Neural crest cell (in vitro differentiated cells): ENCODE measurements at regions not wholly inside any gene's neighbourhood (a gene's known extent, or its start where the extent isn't known, plus 50 kb on each side); places are given as distances from the start of the nearest gene placed in this dataset.
A peak's percentile ranks its signal among the peaks of the same experiment; 100 is the strongest.

Source experiments
- DNase-seq: peaks from one replicate; pipeline ENCODE4 v3.0.0; 2021; ENCODE audit warnings: low read depth, mixed read lengths, low spot score
- H3K27ac Mint-ChIP-seq: one replicate; pipeline ENCODE4 v1.8.0; 2021; ENCODE audit warnings: mild to moderate bottlenecking, mixed read lengths; ENCODE audit not compliant: unreplicated experiment
- H3K27me3 Mint-ChIP-seq: 2 replicates; pipeline ENCODE4 v1.8.0; 2021; ENCODE audit warnings: low read depth, mild to moderate bottlenecking, mixed read lengths
- H3K36me3 Mint-ChIP-seq: 2 replicates; pipeline ENCODE4 v1.8.0; 2021; ENCODE audit warnings: low read depth, mild to moderate bottlenecking, mixed read lengths
- H3K4me1 Mint-ChIP-seq: 2 replicates; pipeline ENCODE4 v1.8.0; 2021; ENCODE audit warnings: mixed read lengths
- H3K4me3 Mint-ChIP-seq: one replicate; pipeline ENCODE4 v1.8.0; 2021; ENCODE audit warnings: mild to moderate bottlenecking, mixed read lengths
- H3K9me3 Mint-ChIP-seq: 2 replicates; pipeline ENCODE4 v1.8.0; 2021; ENCODE audit warnings: mixed read lengths
- CTCF ChIP-seq: fragments of 200-600 bp; sonication (generic); conservative IDR thresholded peaks from 2 replicates; pipeline ENCODE4 v1.5.0; 2021; ENCODE audit warnings: antibody characterized with exemption, mild to moderate bottlenecking

GRCh38 chr2:147560810-147561535, 283.9 kb upstream of the ACVR2A start:
- Mint-ChIP-seq H3K27ac (no peak overlapping the region), H3K9me3 (no peaks in the 10 kb centered on the region), H3K4me1 (peaks cover 4% of the 10 kb centered on the region), H3K36me3 (no peaks in the 10 kb centered on the region), H3K27me3 (no peaks in the 10 kb centered on the region), H3K4me3 (no peak overlapping the region)
- no peak for TF ChIP-seq CTCF
- no peak for DNase-seq

GRCh38 chr2:147559070-147559725, 285.6 kb upstream of the ACVR2A start:
- Mint-ChIP-seq H3K27ac (no peak overlapping the region), H3K4me3 (no peak overlapping the region), H3K9me3 (no peaks in the 10 kb centered on the region), H3K4me1 (peaks cover 19% of the 10 kb centered on the region), H3K27me3 (no peaks in the 10 kb centered on the region), H3K36me3 (no peaks in the 10 kb centered on the region)
- DNase-seq: no peak
- no peak for TF ChIP-seq CTCF

- no peak for DNase-seq
- Mint-ChIP-seq H3K4me1 (peaks cover 24% of the 10 kb centered on the region), H3K9me3 (no peaks in the 10 kb centered on the region), H3K27me3 (no peaks in the 10 kb centered on the region), H3K4me3 (no peak overlapping the region), H3K27ac (no peak overlapping the region), H3K36me3 (no peaks in the 10 kb centered on the region)
- no peak for TF ChIP-seq CTCF
Observed at GRCh38 chr2:147558620-147559019, 286.2 kb upstream of the ACVR2A start.

GRCh38 chr2:147554521-147555107, 290.2 kb upstream of the ACVR2A start:
- H3K36me3 Mint-ChIP-seq: no peaks in the 10 kb centered on the region
- H3K4me1 Mint-ChIP-seq: peaks cover 29% of the 10 kb centered on the region
- no peaks in the 10 kb centered on the region for H3K27me3 Mint-ChIP-seq
- no peak overlapping the region for H3K4me3 Mint-ChIP-seq
- no peaks in the 10 kb centered on the region for H3K9me3 Mint-ChIP-seq
- no peak for TF ChIP-seq CTCF
- peak overlapping the region; percentile 41 for H3K27ac Mint-ChIP-seq
- no peak for DNase-seq

GRCh38 chr2:147553775-147554271, 291.0 kb upstream of the ACVR2A start:
- H3K27me3 Mint-ChIP-seq: no peaks in the 10 kb centered on the region
- DNase-seq: no peak
- H3K4me1 Mint-ChIP-seq: peaks cover 29% of the 10 kb centered on the region
- peak overlapping the region; percentile 26 for H3K4me3 Mint-ChIP-seq
- no peaks in the 10 kb centered on the region for H3K36me3 Mint-ChIP-seq
- no peak for TF ChIP-seq CTCF
- no peaks in the 10 kb centered on the region for H3K9me3 Mint-ChIP-seq
- H3K27ac Mint-ChIP-seq: peak overlapping the region; percentile 59
